ENCODE measurements at regions not wholly inside any gene's neighbourhood (a gene's known extent, or its start where the extent isn't known, plus 50 kb on each side); places are given as distances from the start of the nearest gene placed in this dataset.

DNA sequence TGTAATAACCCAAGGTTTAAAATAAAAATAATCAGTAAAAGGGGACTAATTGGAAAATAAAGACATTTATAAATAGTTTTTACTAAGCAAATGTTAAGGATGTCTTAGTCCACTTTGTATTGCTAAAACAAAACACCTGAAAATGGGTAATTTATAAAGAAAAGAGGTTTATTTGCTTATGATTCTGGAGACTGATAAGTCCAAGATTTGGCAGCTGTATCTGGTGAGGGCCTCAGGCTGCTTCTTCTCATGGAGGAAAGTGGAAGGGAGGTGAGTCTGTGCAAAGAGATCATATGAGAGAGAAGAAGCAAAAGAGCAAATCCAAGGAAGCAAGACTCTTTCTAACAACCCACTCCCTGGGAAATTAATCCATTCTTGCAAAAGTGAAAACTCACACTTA, 299.5 kb downstream of the DSC3 start:
- no peak for DNase-seq
- H3K27me3 ChIP-seq = no peaks in the 10 kb centered on the region
- intact Hi-C loops (cut with DNase I; ENCODE audit: low total_unique reads) = no loop called here
- no peak overlapping the region for H3K27ac ChIP-seq
- no peaks in the 10 kb centered on the region for H3K36me3 ChIP-seq
- no peaks in the 10 kb centered on the region for H3K4me1 ChIP-seq
- no peaks in the 10 kb centered on the region for H3K9me3 ChIP-seq
- TF ChIP-seq, protein P1, sequence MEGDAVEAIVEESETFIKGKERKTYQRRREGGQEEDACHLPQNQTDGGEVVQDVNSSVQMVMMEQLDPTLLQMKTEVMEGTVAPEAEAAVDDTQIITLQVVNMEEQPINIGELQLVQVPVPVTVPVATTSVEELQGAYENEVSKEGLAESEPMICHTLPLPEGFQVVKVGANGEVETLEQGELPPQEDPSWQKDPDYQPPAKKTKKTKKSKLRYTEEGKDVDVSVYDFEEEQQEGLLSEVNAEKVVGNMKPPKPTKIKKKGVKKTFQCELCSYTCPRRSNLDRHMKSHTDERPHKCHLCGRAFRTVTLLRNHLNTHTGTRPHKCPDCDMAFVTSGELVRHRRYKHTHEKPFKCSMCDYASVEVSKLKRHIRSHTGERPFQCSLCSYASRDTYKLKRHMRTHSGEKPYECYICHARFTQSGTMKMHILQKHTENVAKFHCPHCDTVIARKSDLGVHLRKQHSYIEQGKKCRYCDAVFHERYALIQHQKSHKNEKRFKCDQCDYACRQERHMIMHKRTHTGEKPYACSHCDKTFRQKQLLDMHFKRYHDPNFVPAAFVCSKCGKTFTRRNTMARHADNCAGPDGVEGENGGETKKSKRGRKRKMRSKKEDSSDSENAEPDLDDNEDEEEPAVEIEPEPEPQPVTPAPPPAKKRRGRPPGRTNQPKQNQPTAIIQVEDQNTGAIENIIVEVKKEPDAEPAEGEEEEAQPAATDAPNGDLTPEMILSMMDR (IDR thresholded peaks at IDR 0.05) = no peak
- no peak overlapping the region for H3K4me3 ChIP-seq

DNA sequence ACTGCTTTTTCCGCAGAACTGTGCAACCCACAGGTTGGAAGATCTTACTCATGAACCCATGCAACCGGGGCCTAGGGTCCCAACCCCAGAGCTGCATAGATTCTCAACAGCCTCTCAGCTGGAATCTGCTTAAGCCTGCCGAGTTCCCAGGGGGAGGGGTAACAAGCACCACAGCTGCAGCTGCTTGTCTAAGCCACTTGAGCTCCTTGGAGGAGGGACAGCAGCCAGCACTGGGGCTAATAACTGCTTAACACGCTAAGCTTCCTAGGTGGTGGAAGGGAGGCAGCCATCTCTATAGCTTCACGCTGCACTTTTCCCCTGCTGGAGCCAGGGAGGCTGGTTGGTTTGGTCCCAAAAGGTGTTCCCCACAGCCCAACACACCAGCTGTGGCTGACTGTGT, 311.6 kb downstream of the DSC3 start:
- no peaks in the 10 kb centered on the region for H3K27me3 ChIP-seq
- intact Hi-C loops (cut with DNase I; ENCODE audit: low total_unique reads) = no loop called here

DNA sequence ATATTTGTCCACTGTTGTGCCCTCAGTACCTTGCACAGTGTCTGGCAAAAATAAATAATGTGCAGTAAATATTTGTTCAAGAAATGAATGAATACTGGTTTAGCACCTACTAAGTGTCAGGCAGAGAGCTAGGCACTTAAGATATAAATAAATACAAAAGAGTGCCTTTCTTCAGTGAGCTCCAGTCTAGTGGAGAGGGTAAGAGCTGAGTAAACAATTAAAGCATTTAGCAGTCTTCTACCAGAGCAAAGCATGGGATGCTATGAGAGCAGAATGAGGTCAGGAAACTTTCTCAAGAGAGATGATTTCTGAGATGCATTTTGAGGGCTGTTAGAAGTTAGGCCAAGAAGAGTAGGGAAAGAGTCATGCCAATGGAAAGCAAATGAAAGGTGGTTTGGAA, 314.7 kb downstream of the DSC3 start:
- TF ChIP-seq, protein P1 (IDR thresholded peaks at IDR 0.05) = no peak
- intact Hi-C loops (cut with DNase I; ENCODE audit: low total_unique reads) = no loop called here
- DNase-seq = no peak

More for the DNA sequence above, 311.6 kb downstream of the DSC3 start:
- H3K9me3 ChIP-seq = peaks cover 0 to 4% (median 0%) of the 10 kb centered on the region in 3 donors
- TF ChIP-seq, protein P1 (IDR thresholded peaks at IDR 0.05) = no peak
- H3K27ac ChIP-seq = no peak overlapping the region
- no peak for DNase-seq
- H3K4me1 ChIP-seq = no peaks in the 10 kb centered on the region
- no peaks in the 10 kb centered on the region for H3K36me3 ChIP-seq
- H3K4me3 ChIP-seq = no peak overlapping the region

GRCh38 chr18:30713299-30713698, 329.2 kb downstream of the DSC3 start:
- no peaks in the 10 kb centered on the region for H3K9me3 ChIP-seq
- TF ChIP-seq, protein P1 (IDR thresholded peaks at IDR 0.05) = no peak
- no peaks in the 10 kb centered on the region for H3K4me1 ChIP-seq
- no peaks in the 10 kb centered on the region for H3K27me3 ChIP-seq
- no peaks in the 10 kb centered on the region for H3K36me3 ChIP-seq
- DNase-seq = no peak
- intact Hi-C loops (cut with DNase I; ENCODE audit: low total_unique reads) = no loop called here
- H3K4me3 ChIP-seq = no peak overlapping the region
- no peak overlapping the region for H3K27ac ChIP-seq

More for the DNA sequence above, 314.7 kb downstream of the DSC3 start:
- Histone ChIP-seq H3K36me3 (no peaks in the 10 kb centered on the region), H3K27me3 (no peaks in the 10 kb centered on the region), H3K9me3 (no peaks in the 10 kb centered on the region), H3K27ac (no peak overlapping the region), H3K4me3 (no peak overlapping the region), H3K4me1 (no peaks in the 10 kb centered on the region)

DNA sequence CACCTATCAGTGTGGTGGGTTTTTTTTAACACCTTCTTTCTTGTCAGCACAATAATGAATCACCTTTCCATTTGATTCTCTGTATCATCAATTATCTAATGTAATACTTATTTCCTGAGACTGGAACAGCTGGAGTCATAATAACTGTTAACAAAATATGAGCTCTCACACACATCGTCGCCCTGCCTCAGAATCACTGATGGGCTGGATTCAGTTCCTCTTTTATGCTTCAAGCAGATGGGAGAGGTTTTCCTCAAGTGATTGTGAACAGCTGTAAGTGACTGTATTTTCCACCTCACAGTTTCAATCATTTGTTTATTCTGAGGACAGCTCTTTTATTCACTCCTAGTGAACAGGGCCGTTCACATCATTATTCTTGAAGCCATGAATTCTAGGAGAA, 330.2 kb downstream of the DSC3 start:
- Histone ChIP-seq H3K27me3 (no peaks in the 10 kb centered on the region), H3K4me3 (no peak overlapping the region), H3K27ac (no peak overlapping the region), H3K36me3 (no peaks in the 10 kb centered on the region), H3K4me1 (no peaks in the 10 kb centered on the region), H3K9me3 (no peaks in the 10 kb centered on the region)
- DNase-seq = no peak
- intact Hi-C loops (cut with DNase I; ENCODE audit: low total_unique reads) = no loop called here
- TF ChIP-seq, protein P1 (IDR thresholded peaks at IDR 0.05) = no peak

GRCh38 chr18:30709595-30709994, 332.9 kb downstream of the DSC3 start:
- Histone ChIP-seq H3K4me3 (no peak overlapping the region), H3K36me3 (no peaks in the 10 kb centered on the region), H3K27me3 (no peaks in the 10 kb centered on the region), H3K9me3 (no peaks in the 10 kb centered on the region), H3K27ac (no peak overlapping the region), H3K4me1 (no peaks in the 10 kb centered on the region)
- intact Hi-C loops (cut with DNase I; ENCODE audit: low total_unique reads) = no loop called here
- DNase-seq = no peak
- TF ChIP-seq, protein P1 (IDR thresholded peaks at IDR 0.05) = no peak

All from tibial artery (tissue), 4 donors.